Astrocyte of the cerebellum (primary cell): ENCODE measurements at regions not wholly inside any gene's neighbourhood (a gene's known extent, or its start where the extent isn't known, plus 50 kb on each side); places are given as distances from the start of the nearest gene placed in this dataset.

Experiments used
- DNase-seq: peaks from one replicate; pipeline ENCODE4 v3.0.0-alpha.2; 2011; ENCODE audit warnings: low read depth
- H3K4me3 ChIP-seq: 2 replicates; pipeline ENCODE4 v1.5.1; 2011; ENCODE audit warnings: mild to moderate bottlenecking, low read depth, low read length, moderate library complexity
- in situ Hi-C: cut with HindIII; loops from 2 replicates; pipeline ENCODE4 v1.10.0; 2017; ENCODE audit warnings: low sequenced_read_pairs
- TF ChIP-seq, protein P1 (sequence below): IDR thresholded peaks from 2 replicates; pipeline ENCODE4 v1.5.1; 2012; ENCODE audit warnings: low read length, low read depth, moderate library complexity, mild to moderate bottlenecking; ENCODE audit errors: missing control alignments

- in situ Hi-C loops = no loop called here
- H3K4me3 ChIP-seq = no peak overlapping the region
- TF ChIP-seq, protein P1, sequence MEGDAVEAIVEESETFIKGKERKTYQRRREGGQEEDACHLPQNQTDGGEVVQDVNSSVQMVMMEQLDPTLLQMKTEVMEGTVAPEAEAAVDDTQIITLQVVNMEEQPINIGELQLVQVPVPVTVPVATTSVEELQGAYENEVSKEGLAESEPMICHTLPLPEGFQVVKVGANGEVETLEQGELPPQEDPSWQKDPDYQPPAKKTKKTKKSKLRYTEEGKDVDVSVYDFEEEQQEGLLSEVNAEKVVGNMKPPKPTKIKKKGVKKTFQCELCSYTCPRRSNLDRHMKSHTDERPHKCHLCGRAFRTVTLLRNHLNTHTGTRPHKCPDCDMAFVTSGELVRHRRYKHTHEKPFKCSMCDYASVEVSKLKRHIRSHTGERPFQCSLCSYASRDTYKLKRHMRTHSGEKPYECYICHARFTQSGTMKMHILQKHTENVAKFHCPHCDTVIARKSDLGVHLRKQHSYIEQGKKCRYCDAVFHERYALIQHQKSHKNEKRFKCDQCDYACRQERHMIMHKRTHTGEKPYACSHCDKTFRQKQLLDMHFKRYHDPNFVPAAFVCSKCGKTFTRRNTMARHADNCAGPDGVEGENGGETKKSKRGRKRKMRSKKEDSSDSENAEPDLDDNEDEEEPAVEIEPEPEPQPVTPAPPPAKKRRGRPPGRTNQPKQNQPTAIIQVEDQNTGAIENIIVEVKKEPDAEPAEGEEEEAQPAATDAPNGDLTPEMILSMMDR = no peak
- no peak for DNase-seq
These were observed 776.3 kb downstream of the EFNB2 start for GRCh38 chr13:105758918-105759860.

DNA sequence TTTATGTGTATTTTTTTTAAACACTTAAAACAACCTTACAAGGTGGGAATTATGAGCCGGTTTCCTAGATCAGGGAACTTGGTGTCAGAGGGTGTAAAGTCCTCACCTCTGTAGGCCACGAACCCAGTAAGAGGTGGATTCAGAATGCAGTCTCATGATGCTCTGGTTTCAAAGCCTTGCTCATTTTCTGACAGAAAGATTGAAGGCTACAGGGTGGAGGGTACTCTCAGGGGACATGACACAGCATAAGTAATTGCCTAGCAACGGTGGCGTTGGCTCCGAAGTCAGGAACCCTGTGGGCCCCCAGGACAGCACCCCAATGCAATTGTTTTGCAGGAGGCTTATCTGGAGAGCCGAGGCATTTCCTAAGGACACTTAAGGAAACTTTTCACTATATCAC is 794.7 kb downstream of the EFNB2 start:
- H3K4me3 ChIP-seq = no peak overlapping the region
- in situ Hi-C loops = no loop called here
- DNase-seq = no peak
- TF ChIP-seq, protein P1 = no peak

DNA sequence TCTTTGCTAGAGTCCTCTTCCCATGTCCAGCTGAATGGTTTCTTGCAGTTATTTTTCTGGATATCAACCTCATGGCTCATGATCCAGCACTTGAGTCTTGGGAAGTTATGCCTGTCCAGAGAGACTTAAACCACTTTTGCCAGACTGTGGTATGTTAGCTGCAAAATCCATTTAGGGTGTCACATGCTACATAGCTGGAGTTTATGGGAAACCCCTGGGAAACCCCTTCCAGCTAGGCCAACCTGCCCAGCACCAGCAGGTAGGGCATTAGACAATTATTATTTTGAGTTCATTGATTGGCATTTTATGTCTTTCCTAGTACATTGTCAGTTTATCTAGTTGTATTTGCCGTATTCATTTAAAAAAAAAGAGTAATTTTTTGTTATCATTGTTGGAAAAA is 797.8 kb downstream of the EFNB2 start:
- in situ Hi-C loops = no loop called here
- no peak for DNase-seq
- no peak overlapping the region for H3K4me3 ChIP-seq
- TF ChIP-seq, protein P1 = no peak

GRCh38 chr13:105735281-105735680 is 800.2 kb downstream of the EFNB2 start:
- in situ Hi-C loops = no loop called here
- TF ChIP-seq, protein P1 = no peak
- DNase-seq = no peak
- H3K4me3 ChIP-seq = no peak overlapping the region

- DNase-seq = no peak
- no peak overlapping the region for H3K4me3 ChIP-seq
- TF ChIP-seq, protein P1 = no peak
- in situ Hi-C loops = no loop called here
These were observed 802.5 kb downstream of the EFNB2 start for GRCh38 chr13:105732806-105733529.

DNA sequence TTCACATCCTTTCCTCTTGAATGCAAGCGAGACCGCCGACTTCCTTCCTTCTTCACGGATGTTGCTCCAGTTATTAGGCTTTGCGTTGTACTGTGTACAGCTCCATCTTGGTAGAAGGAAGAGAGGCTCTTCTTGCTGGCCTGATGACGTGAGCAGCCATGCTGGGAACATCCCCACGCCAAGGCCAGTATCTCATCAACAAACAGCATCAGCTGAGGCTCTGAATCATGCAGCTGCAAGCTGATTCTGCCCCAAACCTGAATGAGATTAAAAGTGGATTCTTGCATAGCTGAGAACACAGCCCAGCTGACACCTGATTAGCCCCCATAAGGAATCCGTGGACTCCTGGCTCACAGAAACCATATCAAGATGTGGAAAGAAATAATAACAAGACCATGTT is 809.6 kb downstream of the EFNB2 start:
- no peak overlapping the region for H3K4me3 ChIP-seq
- TF ChIP-seq, protein P1 = no peak
- in situ Hi-C loops = no loop called here
- DNase-seq = no peak
